Transverse colon (tissue), 4 donors: ENCODE measurements at regions not wholly inside any gene's neighbourhood (a gene's known extent, or its start where the extent isn't known, plus 50 kb on each side); places are given as distances from the start of the nearest gene placed in this dataset.

ENCODE experiments used
- DNase-seq: peaks from one replicate; pipeline ENCODE4 v3.0.0-alpha.2; 2019
- H3K27ac ChIP-seq, 4 donors: fragments of 200-600 bp; sonication (generic); 2 replicates each; pipeline ENCODE4 v1.5.1; 2016 to 2018; ENCODE audit warnings: inconsistent platforms in 4 of 4
- H3K27me3 ChIP-seq: fragments of 200-600 bp; sonication (generic); 2 replicates; pipeline ENCODE4 v1.5.1; 2017; ENCODE audit warnings: inconsistent platforms
- H3K36me3 ChIP-seq, 4 donors: fragments of 200-600 bp; sonication (generic); 2 replicates each; pipeline ENCODE4 v1.5.1; 2017 to 2019; ENCODE audit warnings: inconsistent platforms in 4 of 4
- H3K4me1 ChIP-seq, 4 donors: fragments of 200-600 bp; sonication (generic); 2 replicates each; pipeline ENCODE4 v1.5.1; 2017 to 2020; ENCODE audit warnings: inconsistent platforms in 4 of 4
- H3K4me3 ChIP-seq, 4 donors: fragments of 200-600 bp; sonication (generic); 1 replicate in 1 of 4; 2 replicates in 3 of 4; pipeline versions ENCODE4 v1.5.1 to v1.6.1; 2017 to 2019; ENCODE audit warnings: inconsistent platforms in 4 of 4
- H3K9me3 ChIP-seq, 2 donors: fragments of 200-600 bp; sonication (generic); 2 replicates each; pipeline ENCODE4 v1.5.1; 2017 to 2019; ENCODE audit warnings: inconsistent platforms in 2 of 2
- CTCF ChIP-seq, 5 experiments: fragments of 200-600 bp in 3 of 5; fragments of 450-650 bp in 2 of 5; sonication (generic) in 3 of 5; IDR thresholded peaks; 1 replicate in 2 of 5; 2 replicates in 3 of 5; pipeline ENCODE4 v1.5.1; 2016 to 2017; ENCODE audit warnings: antibody characterized with exemption in 5 of 5, inconsistent platforms in 3 of 5, mild to moderate bottlenecking in 2 of 5, moderate library complexity in 1 of 5
- EP300 ChIP-seq: sonication (generic); formaldehyde crosslinking; IDR thresholded peaks from one replicate; pipeline ENCODE4 v1.6.1; 2017; ENCODE audit warnings: antibody characterized with exemption, low read depth
- POLR2A ChIP-seq: fragments of 450-650 bp; IDR thresholded peaks from one replicate; pipeline ENCODE4 v1.6.1; 2016; ENCODE audit warnings: antibody characterized with exemption, mild to moderate bottlenecking, moderate library complexity
- POLR2AphosphoS5 ChIP-seq, 3 donors: sonication (generic); formaldehyde crosslinking; IDR thresholded peaks; one replicate each; pipeline ENCODE4 v1.6.1; 2016; ENCODE audit warnings: antibody characterized with exemption in 3 of 3
- WGBS, 2 donors: methylation state at CpG; one replicate each; pipeline ENCODE4 v1.1.5; 2018; ENCODE audit warnings: low coverage in 1 of 2; 5-methylcytosine and 5-hydroxymethylcytosine counted together
- in situ Hi-C, 4 donors: fragments of 200-750 bp; cut with MboI; loops; one replicate each; pipeline versions ENCODE4 v1.15.0 to v1.15.1; 2017; ENCODE audit warnings: low sequenced_read_pairs in 3 of 4, low pct_ligation_motif_present in 1 of 4, low pct_unique_long_range_greater_than_20kb in 1 of 4
- intact Hi-C: fragments of 100-400 bp; cut with DNase I; formaldehyde crosslinking; loops from one replicate; pipeline ENCODE4 v1.15.1; 2023; ENCODE audit warnings: low total_unique reads

DNA sequence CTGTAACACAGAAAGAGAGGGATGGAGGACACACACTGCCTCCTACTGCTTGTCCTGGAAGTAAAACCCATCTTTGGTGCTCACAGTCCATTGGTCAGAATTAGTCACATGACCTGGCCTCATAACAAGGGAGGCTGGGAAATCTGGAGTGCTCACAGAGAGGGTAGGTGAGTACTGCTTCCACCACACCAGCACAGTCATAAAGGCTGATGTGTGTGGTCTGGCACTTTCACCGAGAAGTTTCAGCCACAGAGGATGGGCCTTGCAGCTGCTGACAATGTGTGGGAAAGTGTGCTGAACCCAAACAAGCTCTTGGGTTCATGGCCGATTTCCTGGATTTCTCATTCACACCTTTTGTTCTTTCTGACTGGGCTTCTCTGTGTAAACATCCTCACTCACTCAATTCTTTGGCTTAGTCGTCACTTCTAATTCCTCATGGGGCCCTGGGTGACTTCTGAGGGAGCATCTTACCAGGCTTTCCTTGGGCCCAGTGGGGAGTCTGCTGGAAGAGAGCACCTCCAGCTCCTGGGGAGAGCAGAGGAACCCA is 100.7 kb downstream of the ASB7 start:
- 58% methylated on average over 3 of the region's 3 CpGs; no CpG with 5 or more reads in 1 of the 2 donors for WGBS, 2 donors
- in situ Hi-C loops, result no loop called here

DNA sequence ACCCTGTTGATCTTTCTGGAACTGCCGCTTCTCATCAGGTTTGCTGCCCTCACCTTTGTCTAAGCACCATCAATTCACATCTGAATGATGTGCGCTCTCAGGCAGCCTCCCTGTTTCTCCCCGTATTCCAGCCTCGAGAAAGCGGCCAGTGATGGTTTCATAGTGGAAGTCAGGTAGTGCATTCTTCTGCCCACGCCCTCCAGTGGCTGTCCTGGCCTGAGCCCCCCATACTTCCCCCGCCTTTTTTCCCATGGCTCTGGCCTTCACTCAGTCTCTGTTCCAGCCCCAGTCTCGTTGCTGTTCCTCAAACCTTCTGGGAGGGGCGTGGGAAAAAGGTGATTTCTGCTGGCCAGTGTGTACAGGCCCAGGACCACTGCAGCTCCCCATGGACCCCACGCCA is 101.3 kb downstream of the ASB7 start:
- intact Hi-C loops (no loop called here), in situ Hi-C loops (no loop called here)
- no peak for DNase-seq

More for the DNA sequence above, 100.7 kb downstream of the ASB7 start:
- Histone ChIP-seq H3K27me3 (no peaks in the 10 kb centered on the region), H3K36me3 (no peaks in the 10 kb centered on the region), H3K27ac (no peak overlapping the region), H3K9me3 (no peaks in the 10 kb centered on the region), H3K4me3 (no peak overlapping the region), H3K4me1 (no peaks in the 10 kb centered on the region)
- intact Hi-C loops, result no loop called here
- no peak for DNase-seq
- no peak for TF ChIP-seq CTCF (IDR thresholded peaks at IDR 0.05)
- TF ChIP-seq EP300, result no peak

GRCh38 chr15:100704281-100705055 is 102.1 kb downstream of the ASB7 start:
- Histone ChIP-seq H3K9me3 (no peaks in the 10 kb centered on the region), H3K4me3 (no peak overlapping the region), H3K27me3 (no peaks in the 10 kb centered on the region), H3K27ac (no peak overlapping the region), H3K4me1 (no peaks in the 10 kb centered on the region), H3K36me3 (no peaks in the 10 kb centered on the region)
- intact Hi-C loops, result no loop called here
- no peak for TF ChIP-seq CTCF (IDR thresholded peaks at IDR 0.05)
- no peak for TF ChIP-seq EP300
- TF ChIP-seq POLR2A, result no peak
- no peak for TF ChIP-seq POLR2AphosphoS5 (IDR thresholded peaks at IDR 0.05)
- WGBS, 2 donors, result 83 to 86% methylated on average over 2 to 7 of the region's 7 CpGs
- in situ Hi-C loops, result no loop called here
- DNase-seq, result no peak

More for the DNA sequence above, 101.3 kb downstream of the ASB7 start:
- no peaks in the 10 kb centered on the region for H3K36me3 ChIP-seq
- no peak overlapping the region for H3K4me3 ChIP-seq
- TF ChIP-seq POLR2A (no peak), CTCF (IDR thresholded peaks at IDR 0.05) (no peak), POLR2AphosphoS5 (IDR thresholded peaks at IDR 0.05) (no peak), EP300 (no peak)
- H3K9me3 ChIP-seq, result no peaks in the 10 kb centered on the region
- no peak overlapping the region for H3K27ac ChIP-seq
- no peaks in the 10 kb centered on the region for H3K4me1 ChIP-seq
- no peaks in the 10 kb centered on the region for H3K27me3 ChIP-seq
- WGBS, 2 donors, result 89 to 100% methylated on average over 5 to 10 of the region's 10 CpGs

GRCh38 chr15:100705065-100705464 is 102.7 kb downstream of the ASB7 start:
- DNase-seq, result no peak
- Histone ChIP-seq H3K27ac (no peak overlapping the region), H3K4me1 (no peaks in the 10 kb centered on the region), H3K36me3 (no peaks in the 10 kb centered on the region), H3K4me3 (no peak overlapping the region), H3K9me3 (no peaks in the 10 kb centered on the region), H3K27me3 (no peaks in the 10 kb centered on the region)
- TF ChIP-seq POLR2A (no peak), CTCF (IDR thresholded peaks at IDR 0.05) (no peak), POLR2AphosphoS5 (IDR thresholded peaks at IDR 0.05) (no peak), EP300 (no peak)
- WGBS, 2 donors, result 86% methylated on average over 1 to 7 of the region's 7 CpGs
- in situ Hi-C loops, result no loop called here
- intact Hi-C loops, result no loop called here
